Right renal cortex interstitium (tissue), 3 donors: ENCODE measurements at regions not wholly inside any gene's neighbourhood (a gene's known extent, or its start where the extent isn't known, plus 50 kb on each side); places are given as distances from the start of the nearest gene placed in this dataset.
"Not testable (repeated sequence)": the region's sequence is repeated elsewhere in the genome, so short reads cannot be mapped to it uniquely, and the experiment has no call there.

Experiments used
- DNase-seq, 3 donors: peaks; one replicate each; pipeline ENCODE4 v3.0.0-alpha.2; 2013; ENCODE audit warnings: low read depth in 3 of 3, low spot score in 2 of 3

DNA sequence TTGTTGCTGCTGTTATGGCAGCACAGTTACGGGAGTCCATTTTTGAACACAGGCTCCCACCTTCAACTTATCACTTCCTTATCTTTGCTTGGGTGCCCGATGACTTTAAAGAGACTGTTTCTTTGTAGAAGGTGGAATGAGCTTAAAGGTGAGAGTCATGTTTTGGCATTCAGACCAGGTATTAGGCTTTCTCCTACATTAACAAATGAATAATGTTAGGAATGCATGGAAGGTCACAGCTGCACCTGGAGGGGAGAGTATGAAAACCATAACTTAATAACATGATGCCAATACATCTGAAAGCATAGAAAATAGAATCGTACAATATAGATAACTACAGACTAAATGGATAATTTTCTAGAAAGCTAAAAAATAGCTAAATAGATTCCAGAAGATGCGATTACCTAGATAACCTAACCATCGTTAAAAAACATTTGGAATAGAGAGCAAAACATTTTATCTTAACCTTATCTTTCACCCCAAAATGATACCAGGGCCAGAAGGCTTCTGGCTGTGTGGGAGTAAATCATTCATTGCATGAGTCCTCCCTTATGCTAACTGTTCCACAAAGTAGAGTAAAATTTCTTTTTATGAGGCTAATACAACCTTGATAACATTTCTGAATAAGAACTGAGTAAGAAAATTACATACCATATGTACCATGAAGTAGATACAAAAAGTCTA lies 126.2 kb upstream of the ADCY2 start:
- no peak for DNase-seq

DNA sequence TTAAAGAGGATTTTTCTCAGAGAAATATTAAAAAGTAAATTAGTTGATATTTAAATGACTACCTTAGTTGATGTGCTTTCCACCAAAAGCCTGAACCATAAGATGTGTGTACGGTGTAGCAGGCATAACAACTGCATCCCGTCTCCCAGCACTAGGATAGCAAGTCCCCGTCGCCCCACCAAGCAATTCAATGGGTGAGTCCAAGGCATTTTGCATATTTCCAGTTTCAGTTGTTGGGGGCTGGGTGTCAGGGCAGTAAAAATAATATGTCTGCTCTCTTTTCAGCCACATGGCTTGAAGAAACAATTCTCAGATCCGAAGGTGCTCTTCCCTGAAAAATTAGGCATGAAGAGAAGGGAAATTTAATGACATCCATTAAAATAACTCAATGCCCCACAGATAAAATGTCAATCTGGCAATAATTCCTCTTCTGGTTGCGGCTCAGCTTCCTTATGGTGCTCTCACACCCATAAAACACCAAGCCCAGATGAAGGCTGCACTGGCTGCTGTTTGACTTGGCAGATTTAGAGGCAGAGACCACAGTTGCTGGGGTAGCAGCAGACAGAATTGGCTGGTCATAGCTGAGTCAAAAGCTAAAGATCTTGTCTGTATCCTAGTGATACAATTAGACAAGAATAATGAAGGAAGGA lies 124.4 kb upstream of the ADCY2 start:
- DNase-seq: no peak

DNA sequence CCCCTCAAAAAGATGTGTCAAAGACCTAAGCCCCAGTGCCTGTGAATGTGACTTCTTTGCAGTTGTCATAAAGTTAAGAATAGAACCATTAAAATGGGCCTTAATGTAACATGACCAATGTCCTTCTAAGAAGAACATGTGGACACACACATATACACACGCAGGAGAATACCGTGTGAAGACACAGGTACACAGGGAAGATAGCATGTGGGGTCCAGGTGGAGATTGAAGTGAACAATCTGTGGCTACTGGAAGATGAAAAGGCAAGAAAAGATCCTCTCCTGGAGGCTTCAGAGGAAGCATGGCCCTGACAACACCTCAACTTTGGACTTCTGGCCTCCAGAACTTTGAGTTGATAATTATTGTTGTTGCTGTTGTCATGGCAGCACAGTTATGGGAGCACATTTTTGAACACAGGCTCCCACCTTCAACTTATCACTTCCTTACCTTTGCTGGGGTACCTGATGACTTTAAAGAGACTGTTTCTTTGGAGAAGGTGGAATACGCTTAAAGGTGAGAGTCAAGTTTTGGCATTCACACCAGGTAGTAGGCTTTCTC lies 123.5 kb upstream of the ADCY2 start:
- no peak for DNase-seq

DNA sequence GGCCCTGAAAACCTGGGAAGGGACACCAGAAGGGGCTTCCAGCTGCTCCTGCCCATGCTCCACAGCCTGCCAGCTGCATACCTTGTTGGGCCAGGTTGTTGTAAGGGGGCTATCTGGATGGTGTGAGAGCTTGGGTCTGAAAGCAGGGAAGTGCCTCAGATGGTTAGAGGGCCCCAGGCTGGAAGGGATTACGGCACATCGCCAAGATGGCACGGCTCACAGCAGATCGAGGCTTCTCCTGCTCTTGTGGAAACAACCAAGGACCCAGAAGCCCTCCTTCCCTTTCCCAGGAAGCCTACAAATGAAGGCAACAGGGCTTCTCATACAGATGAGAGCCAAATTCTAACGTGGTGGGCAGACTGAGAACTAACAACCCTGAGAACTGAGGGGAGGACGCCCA lies 121.7 kb upstream of the ADCY2 start:
- no peak for DNase-seq

DNA sequence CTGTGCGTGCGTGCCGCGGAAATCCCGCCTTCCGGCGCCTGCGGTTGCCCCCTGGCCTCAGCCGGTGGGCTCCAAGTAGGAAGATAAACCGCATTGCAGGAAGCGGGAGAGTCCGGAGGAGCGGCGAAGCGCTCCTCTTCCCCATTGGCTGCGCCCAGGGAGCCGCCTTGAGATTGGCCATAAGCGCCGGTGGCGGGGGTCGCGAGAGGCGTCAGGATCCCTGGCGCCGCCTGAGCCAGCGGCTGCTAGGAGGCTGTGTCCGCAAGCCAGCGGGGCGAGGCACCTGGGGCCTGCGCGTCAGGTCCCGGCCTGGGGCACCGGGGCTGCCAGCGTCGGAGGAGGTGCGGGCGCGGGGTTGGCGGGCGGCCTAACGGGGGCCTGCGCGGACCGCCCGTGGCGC lies 106.3 kb upstream of the ADCY2 start:
- DNase-seq: not testable (repeated sequence)

DNA sequence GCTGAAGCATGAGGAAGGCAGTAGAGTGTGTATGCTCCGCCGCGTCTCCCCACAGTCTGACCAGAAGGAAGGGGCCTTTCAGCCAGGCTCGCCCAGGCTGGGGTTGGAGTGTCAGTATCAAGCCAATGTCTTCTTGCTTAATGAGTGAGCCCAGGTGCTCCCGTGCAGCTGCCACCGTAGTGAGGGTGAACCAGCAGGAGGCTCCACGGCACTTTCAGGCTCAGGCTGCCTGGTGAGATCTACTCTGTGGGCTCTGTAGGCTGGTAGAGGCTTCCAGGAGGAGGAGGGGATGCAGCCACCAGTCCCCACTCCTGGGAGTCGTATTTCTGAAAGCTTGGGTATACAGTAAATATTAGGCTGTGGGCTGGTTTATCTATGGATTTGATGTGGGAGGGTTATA lies 98.1 kb upstream of the ADCY2 start:
- DNase-seq: not testable (repeated sequence)

DNA sequence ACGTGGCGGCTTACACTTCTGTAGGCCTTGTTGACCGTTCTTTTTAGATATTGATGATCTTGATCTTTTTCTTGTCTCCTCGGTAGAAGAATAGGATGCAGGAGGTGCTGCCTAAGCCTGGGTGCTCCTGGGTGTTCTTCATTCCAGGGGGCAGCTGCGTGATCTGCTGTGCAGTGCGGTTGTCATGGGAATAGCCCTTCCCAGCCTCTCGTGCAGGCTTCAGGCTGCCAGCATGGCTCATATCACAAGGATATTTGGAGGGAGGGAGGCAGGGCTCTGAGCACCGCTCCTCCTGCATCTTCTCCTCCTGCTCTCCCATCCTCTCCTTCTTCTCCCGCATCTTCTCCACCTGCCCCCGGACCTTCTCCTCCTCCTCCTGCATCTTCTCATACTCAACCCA lies 96.2 kb upstream of the ADCY2 start:
- DNase-seq: not testable (repeated sequence)

DNA sequence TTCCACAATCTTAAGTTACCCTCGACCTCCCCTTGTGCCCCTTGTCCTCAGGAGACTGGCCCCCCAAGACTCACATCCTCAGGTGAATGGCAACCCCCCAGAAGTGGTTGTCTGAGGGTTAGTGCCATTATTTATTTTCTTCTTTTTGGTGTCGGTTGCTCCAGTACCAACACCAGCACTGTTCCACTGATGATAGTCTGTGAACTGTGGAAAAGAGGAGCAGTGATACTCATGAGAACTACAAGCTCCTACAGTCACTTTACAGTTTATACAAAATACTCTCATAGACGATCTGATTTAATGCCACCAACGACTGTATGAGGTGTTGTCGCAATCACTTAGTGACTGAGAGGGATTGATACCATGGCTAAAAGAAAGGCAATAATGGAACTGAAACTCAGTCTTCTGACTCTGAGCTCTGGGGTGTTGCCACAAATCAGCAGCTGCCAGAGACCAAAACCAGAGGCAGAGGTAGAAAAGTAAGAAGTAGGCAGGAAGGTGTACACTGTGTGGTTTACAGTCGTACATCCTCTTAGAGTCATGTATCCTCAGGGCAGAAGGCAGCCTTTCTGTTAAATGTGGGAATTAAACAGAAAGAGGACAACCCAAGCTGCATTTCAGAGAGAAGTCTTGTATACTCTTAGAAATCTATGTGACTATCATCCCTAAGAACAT lies 90.8 kb upstream of the ADCY2 start:
- not testable (repeated sequence) for DNase-seq

DNA sequence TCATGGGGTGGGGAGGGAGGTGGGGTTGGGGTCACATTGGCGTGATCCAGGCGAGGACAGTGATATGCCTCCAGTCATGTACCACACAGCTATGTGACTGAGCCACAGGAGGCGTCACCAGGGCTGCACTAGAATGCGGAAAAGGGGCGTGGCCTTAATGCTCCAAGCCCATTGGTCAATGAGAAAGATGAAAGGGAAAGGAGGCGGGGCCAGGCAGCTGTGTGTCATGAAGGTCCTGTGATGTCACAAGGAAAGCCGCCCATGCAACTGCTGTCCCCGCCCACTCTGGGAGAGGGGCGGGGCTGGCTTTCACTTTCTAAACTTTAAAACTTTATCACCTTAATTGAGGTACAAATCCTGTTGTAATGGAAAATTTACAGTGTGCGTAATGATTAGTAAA lies 89.4 kb upstream of the ADCY2 start:
- not testable (repeated sequence) for DNase-seq

DNA sequence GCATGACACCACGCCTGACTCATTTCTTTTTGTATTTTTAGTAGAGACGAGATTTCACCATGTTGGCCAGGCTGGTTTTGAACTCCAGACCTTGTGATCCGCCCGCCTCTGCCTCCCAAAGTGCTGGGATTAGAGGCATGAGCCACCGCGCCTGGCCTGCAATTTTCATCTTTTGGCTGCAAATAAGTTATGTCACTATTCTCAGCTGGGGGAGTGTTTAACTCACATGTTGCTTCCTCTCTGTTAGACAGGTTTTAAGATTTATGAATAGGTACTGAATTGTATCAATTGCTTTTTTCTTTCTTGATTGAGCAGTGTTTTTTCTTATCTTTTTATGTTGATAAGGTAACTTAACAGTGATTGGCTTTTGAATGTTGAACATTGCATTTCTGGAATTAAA lies 88.2 kb upstream of the ADCY2 start:
- not testable (repeated sequence) for DNase-seq

DNA sequence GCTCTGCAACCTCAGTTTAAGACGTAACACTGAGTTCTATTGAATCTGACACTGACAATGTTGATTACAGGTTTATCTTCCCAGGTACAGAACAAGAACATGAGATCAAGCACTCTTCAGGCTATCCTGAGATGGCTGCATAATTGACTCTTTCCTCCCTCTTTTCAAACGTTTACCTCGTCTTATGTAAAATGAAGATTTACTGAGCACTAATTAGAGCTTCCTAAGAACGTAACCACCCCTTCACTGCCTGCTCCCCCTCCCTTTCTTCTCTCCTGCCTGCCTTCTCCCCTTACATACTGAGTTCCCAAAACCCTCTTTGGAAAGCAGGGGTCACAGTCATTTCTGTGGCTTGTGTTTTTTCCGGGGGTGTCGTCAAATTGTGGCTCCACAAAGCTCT lies 86.2 kb upstream of the ADCY2 start:
- not testable (repeated sequence) for DNase-seq

DNA sequence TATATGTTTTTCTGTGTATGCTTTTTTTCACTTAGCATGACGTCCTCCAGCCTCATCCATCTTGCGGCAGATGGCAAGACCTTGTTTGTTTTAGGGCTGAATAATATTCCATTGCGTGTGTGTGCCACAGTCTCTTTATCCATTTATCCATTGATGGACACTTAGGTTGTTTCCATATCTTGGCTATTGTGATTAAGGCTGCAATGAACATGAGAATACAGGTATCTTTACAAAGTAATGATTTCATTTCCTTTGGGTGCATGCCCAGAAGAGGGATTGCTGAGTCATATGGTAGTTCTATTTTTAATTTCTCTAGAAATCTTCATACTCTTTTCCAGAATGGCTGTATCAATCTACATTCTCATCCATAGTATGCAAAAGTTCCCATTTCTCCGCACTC lies 85.3 kb upstream of the ADCY2 start:
- not testable (repeated sequence) for DNase-seq

DNA sequence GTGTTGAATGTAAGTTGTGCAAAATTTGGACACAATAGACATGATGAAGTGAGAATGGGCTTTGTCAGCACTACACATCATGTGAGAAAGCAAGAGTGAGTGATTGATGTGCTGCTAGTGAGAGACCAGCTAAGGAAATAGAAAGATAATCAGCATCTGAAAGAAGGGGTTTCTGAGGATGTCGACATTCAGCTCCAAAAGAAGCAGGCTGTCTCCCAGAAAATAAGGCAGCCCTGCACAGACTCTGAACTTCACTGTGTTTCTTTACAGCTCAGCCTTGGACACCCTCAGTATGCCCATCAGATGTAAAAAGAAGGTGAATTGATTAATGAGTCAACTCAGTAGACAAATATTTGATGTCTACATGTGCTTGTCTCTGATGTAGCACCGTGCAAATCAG lies 80.8 kb upstream of the ADCY2 start:
- no peak for DNase-seq

DNA sequence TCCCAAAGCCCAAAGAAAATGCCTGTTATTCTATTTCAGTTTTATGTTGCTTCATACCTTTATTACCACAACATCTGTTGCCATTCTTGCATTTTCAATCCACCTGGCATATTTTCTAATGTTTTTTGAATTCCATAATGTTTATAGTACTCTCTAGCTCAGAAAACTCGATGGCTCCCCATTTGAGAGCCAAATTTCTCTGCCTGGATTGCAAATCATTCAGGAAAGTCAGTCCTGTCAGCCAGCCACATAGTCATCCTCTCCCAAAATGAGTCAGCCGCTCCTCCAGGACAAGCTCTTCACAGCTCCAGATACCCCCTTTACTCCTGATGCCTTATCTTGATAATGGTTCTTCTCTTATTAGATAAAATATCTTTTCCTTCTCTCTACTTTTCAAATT lies 78.2 kb upstream of the ADCY2 start:
- no peak for DNase-seq

DNA sequence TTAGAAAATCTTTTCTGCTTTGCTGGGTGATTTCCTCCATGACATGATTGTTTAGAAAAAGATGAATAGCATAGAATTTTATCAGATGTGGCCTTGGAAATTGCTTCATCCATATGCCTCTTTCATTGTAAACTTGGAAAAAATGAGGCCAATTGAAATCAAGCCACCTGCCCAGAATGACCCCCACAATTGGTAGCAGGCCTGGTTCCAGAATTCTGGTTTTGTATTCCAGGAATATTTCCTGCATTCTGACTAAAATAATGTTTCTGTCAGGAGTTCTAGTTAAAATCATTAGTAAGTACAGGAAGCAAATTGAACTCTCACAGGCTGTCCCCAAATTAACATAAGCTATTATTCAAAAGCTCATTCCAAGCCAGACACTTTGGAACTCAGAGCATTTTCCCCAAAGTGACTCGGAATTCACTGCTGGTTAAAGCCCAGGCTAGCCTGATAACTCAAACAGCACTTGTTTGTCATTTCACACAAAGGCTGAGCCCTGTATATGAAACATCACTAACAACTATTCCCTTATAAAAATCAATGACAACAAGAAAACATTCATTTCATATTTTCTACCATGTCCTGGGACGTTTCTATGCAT lies 75.1 kb upstream of the ADCY2 start:
- no peak for DNase-seq

DNA sequence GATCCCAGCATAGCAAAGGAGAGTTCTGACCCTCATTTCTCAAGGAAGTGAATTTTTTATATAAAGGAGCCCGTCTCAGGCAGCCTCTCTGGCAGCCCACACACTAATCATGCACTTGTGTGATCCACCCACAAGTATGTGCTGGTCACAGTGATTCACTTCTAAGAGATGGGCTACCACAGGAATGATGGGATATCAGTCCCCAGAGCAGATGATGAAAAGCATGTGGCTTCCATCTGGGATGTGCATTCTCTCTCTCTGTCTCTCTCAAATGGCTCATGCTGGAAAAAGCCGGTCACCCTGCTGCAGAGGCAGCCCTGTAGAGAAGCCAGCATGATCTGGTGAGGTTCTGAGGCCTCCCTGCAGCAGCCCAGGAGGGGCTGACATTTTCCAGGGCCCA lies 74.2 kb upstream of the ADCY2 start:
- no peak for DNase-seq

DNA sequence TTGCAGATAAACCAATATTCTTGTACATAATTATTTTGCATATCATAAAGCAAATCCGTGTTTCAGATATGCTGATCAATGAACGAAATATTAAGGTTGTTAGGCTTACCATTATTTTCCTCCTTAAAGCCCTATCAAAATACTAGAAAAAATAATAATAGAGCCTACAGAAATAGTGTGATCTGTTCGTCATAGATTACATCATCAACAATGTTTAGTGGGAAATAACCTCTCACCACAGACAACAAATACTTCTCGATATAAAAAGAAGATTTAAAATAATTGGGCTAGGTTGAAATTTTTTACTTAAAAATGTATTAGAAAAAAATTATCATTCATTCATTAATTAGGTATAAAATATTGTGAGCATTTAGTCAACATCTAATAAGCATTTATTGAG lies 71.0 kb upstream of the ADCY2 start:
- no peak for DNase-seq

DNA sequence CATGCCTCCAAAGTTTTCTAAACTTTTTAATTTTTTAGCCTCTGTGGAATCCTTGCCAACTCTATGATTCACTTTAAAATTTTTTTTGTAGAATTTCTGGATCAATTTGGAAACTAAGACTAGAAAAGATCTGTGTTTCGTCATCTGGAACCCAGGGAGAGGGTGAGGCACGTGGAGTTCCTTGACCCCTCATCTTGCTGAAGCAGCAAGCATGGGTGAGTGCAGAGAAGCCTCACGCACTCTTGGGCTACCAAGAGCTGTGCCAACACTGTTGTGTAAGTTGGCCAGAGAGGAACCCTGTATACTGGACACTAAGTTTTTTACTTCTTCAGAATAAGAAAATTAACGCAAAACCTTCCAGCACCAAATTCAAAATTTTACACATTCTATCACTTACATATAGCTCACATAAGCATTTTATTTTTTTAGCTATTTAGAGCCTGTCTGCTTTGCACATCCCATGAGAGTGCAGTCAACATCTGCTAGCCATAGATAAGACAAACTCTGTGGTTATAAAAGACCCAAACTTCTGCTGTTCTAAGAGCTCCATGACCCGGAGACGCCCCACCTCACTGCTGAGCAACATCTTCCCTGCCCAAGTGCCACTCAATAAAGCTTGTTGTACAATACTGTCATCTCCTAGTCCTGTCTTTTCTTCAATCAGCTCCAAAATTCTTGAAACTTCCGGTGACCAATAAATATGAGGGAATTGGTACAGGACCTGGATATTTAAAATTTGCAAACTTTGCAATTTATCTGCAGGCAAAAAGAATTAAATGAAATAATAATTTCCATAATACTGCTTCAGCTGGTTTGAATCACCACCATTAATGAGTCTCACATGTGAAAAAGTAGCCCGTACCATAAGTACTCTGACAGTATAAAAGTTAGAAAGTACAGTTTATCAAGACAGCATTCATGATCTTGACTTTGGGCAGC lies 69.7 kb upstream of the ADCY2 start:
- DNase-seq: no peak

DNA sequence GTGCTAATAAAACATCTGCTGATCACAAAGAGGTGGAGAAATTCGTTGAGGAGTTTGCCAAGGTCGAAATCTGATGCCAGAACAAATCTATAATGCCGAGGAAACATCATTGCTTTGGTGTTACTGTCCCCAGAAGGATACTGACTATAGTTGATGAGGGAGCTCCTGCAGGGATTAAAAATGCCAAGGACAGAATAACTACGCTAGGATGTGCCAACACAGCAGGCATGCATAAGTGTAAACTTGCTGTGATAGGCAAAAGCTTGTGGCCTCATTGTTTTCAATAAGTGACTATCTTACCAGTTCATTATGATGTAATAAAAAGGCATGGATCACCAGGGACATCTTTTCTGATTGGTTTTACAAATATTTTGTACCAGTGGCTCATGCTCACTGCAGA lies 66.8 kb upstream of the ADCY2 start:
- DNase-seq: no peak

DNA sequence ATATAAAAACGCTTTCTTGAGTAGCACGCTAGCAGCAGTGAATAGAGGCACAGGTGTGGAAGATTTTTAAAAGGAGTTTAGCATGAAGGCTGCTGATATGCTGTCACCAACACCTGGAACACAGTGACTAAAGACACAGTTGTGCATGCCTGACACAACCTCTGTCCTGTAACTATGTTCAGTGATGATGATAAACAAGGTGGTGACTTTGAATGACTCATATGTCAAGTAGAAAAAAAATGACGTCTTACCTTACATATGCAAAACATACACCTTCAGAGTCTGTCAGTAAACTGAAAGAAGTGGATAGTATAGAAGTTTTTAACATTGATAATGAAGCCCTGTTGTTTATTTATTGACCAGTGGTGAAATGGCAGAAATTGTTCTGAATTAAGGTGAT lies 66.2 kb upstream of the ADCY2 start:
- DNase-seq: no peak
